NCI-H1105 treated with DMSO at 0.1 percent for 48 hours (cell line): ENCODE measurements at regions not wholly inside any gene's neighbourhood (a gene's known extent, or its start where the extent isn't known, plus 50 kb on each side); places are given as distances from the start of the nearest gene placed in this dataset.

Source experiments
- DNase-seq: peaks from one replicate; lab custom pipeline; 2025; lab: John Stamatoyannopoulos, UW

GRCh38 chr5:158368686-158369085, 509.7 kb upstream of the CLINT1 start:
- no peak for DNase-seq

GRCh38 chr5:158364367-158364766, 505.4 kb upstream of the CLINT1 start:
- DNase-seq = no peak

GRCh38 chr5:158354958-158355357, 496.0 kb upstream of the CLINT1 start:
- DNase-seq = no peak

GRCh38 chr5:158351485-158352125, 492.7 kb upstream of the CLINT1 start:
- peak; percentile 69 for DNase-seq

DNA sequence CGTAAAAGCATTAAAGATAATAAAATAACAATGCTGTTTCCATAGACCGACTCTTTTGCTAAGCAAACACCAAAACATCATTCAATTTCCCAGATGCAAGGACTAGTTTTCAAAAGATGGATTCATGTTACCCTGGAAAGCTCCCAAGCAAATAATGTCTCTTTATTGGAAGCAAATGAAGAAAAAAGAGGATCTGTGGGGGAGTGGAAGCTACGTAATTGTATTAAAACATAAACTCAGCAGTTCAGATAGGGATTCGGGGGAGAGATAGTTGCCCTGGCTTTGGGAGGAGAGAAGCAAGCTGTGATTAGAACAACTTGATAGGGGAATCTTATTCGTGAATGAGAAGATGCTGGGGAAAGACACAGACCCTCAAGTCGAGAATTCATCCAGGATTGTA, 491.0 kb upstream of the CLINT1 start:
- DNase-seq = no peak

- DNase-seq = no peak
Measured at GRCh38 chr5:158344376-158344775, 485.4 kb upstream of the CLINT1 start.

- no peak for DNase-seq
Measured at GRCh38 chr5:158340608-158341007, 481.7 kb upstream of the CLINT1 start.

DNA sequence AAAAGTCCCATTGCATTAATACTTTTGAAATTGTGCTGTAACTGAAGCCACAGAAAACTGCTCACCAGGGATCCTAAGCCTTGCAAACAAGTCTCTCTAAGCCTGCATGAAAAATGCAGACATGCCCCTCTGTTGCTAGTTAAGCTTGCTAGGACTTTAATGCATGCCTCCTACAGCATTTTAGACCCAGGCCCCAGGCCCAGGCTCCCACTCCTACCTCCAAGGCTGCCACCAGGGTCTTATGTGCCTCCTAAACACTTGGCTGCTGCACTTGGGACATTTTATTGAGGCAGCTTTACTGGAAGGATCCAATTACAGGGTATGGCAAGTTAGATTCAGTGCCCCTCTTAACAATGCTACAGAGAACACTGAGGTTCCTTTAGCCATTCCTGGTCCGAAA, 467.3 kb upstream of the CLINT1 start:
- no peak for DNase-seq

- peak; percentile 8 for DNase-seq
Measured at GRCh38 chr5:158324236-158324635, 465.3 kb upstream of the CLINT1 start.

DNA sequence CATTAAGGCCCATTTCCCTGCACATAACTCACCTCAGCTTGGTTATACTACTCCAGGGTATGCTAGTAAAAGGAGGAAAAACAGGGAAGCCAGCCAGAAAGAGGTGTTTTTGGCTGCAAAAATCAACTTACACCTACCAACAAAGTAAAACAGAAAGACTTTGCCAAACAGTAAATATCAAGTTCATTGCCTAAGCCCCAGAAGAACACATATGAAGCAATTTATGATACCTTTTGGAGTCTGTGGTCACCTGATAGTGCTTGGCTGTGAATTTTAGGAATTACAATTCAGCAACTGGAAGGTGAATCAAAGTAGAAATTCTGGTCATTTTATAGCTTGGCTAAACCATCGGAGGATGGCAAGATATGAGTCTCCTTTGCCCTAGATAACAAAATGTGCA, 463.7 kb upstream of the CLINT1 start:
- DNase-seq = no peak

DNA sequence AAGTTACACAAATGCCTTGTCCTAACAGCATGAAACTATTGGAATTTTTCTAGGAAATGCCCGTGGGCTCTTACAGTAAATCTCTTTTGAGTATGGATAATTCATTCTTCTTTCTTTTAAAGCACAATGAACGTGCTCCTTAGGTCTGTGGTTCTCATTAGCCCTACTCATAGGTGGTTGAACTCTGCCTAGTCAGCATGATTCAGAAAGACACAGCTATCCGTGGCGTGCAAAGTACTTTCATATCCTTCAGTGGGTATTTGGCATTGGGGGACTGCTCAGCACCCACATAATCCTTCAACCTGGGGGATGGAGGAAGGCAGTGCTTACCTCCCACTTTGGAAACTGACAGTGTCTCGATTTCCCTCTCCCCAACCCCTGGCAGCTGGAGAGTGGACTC, 462.0 kb upstream of the CLINT1 start:
- no peak for DNase-seq

DNA sequence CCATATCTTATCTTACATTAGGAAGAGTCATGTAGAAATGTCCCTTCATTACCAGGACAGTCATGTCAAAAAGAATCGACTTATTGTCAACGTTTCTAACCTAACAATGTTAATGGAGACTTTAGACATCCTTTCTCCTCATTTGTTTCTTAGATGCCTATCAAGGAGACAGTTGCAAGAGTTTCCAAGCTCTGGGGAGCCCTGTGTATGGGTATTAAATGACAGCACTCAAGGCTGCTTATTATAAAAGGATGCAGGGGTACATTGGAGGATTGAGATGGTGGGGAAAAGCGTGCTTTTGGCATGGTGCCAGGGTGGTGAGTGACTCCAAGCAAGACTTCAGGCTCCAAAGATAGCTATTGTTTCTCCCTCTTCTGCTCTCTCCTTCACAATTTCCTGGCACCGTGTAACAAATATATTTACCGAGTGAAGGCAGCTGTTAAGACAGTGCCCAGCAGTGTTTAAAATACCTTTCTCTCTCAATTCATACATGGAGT, 461.3 kb upstream of the CLINT1 start:
- peak; percentile 45 for DNase-seq

GRCh38 chr5:158317507-158317906, 458.6 kb upstream of the CLINT1 start:
- DNase-seq = no peak

- DNase-seq = no peak
Measured at GRCh38 chr5:158313733-158314464, 455.0 kb upstream of the CLINT1 start.

DNA sequence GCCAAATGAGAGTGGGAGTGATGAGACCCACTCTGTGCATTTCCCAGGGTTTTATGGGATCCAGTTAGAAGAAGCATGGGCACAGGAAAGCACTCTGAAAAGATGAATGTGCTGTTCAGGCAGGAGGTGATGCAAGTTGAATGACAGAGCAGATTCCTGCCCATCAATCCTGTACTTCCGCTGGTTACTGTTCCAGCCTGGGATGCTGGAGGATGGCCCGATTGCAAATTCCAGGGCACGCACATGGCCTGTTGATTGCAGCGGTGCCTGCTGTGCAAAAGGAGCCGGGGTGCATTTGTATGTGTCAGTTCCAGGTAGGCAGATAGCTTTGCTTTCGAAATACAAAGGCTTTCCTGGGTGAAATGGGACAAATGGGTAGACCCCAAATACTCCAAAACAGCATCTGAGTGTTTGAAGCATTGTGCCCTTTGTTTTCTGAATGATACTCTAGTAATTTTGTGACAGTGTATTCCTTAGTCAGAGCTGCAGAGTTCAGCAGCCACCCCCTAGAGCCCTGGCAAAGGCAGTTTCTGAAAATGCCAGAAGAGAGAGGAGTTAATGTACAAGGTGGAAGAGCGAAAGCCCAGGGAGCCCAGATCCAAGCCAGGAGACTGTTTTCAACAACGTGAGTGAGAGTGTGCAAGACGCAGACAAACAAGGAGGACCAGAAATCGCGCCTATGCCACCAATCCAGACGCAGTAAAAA, 454.2 kb upstream of the CLINT1 start:
- DNase-seq = no peak

- DNase-seq = no peak
Measured at GRCh38 chr5:158309088-158309807, 450.3 kb upstream of the CLINT1 start.

DNA sequence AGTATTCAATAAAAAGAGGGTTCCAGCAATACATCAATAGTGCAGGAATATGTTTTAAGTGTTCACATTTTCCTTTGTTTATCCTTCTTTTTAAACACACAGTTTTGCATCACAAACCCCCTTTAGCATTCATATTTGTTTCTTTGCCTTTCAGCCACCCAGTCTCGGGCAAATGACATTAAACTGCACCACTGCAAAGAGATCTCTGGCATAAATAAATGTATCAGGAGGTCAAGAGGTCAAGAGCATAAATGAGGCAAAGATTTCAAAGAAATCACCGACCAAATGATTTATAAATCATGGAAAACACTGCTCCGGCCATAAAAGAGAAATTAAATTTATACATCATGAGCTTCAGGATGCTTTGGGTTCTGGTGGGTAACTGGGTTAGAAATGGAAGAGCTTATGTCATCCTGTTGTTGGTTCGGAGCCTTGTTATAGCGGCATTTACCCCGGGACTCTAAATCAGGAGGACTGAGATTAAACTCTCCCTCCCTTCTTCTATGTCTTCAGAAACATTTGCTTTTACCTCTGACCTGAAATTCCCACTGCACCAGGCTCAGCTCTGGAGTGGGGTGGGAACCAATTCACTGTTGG, 449.6 kb upstream of the CLINT1 start:
- no peak for DNase-seq

GRCh38 chr5:158305861-158306260, 446.9 kb upstream of the CLINT1 start:
- DNase-seq = no peak

DNA sequence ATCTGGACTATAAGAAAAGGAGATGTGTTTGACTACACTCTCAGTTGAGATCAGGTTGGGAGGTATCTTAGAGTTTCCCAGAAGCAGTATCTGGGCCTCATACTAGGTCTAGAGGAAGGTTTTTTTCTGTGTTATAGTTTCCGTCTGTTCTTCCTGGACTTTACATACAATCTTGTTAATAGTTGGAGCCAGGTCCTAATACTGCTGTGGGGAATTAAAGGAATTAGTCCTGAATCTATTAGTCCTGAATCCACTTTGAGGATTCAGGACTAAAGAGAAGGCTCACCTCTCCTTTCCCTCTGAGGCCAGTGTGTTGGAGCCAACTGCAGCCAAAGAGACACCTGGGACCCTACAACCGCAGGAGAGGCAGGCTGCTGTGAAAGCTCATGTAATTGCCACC, 445.7 kb upstream of the CLINT1 start:
- DNase-seq = no peak

GRCh38 chr5:158303883-158304282, 444.9 kb upstream of the CLINT1 start:
- DNase-seq = no peak

DNA sequence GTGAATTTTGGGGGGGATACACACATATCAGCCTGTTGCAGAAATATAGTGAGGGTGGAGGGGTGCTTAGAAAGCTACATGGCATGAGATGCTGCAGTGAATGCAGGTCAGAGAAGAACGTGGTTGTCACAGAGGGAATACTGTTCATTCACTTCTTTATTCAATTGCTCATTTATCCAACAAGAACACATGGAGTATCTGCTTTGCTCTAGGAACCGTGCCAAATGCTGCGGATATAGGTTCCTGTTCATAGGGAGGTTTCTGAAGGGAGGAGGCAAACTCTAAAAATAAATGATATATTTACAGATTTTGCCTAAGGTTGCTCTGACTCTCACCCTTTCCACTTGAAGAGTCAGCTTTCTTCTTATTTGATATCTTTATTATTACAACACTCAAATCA, 444.3 kb upstream of the CLINT1 start:
- DNase-seq = no peak

GRCh38 chr5:158302029-158302428, 443.1 kb upstream of the CLINT1 start:
- no peak for DNase-seq
